Natural killer cell (primary cell): ENCODE measurements at regions not wholly inside any gene's neighbourhood (a gene's known extent, or its start where the extent isn't known, plus 50 kb on each side); places are given as distances from the start of the nearest gene placed in this dataset.

Experiments
- ATAC-seq, 3 donors: fragments of 150-1000 bp in 2 of 3; fragments of 200-7000 bp in 1 of 3; cut with Tn5 transposase; 1 replicate in 1 of 3; 2 replicates in 2 of 3; pipeline ENCODE4 v1.10.0; 2021; ENCODE audit warnings: mild to moderate bottlenecking in 2 of 3, moderate library complexity in 2 of 3
- DNase-seq, 2 donors: peaks; one replicate each; pipeline versions ENCODE4 v3.0.0 to v3.0.0-alpha.2; 2013 to 2021; ENCODE audit warnings: mixed read lengths in 1 of 2
- H3K27ac ChIP-seq: one replicate; pipeline ENCODE4 v1.5.1; 2013; ENCODE audit warnings: mild to moderate bottlenecking, low read length
- H3K27me3 ChIP-seq: one replicate; pipeline ENCODE4 v1.6.1; 2013; ENCODE audit warnings: low read length; ENCODE audit not compliant: control insufficient read depth, insufficient read depth
- H3K36me3 ChIP-seq: one replicate; pipeline ENCODE4 v1.6.1; 2013; ENCODE audit warnings: low read length; ENCODE audit not compliant: control insufficient read depth, insufficient read depth
- H3K4me1 ChIP-seq: one replicate; pipeline ENCODE4 v1.6.1; 2013; ENCODE audit warnings: low read length; ENCODE audit not compliant: control insufficient read depth, insufficient read depth
- H3K4me3 ChIP-seq: one replicate; pipeline ENCODE4 v1.5.1; 2013; ENCODE audit warnings: low read length
- H3K9me3 ChIP-seq: one replicate; pipeline ENCODE4 v1.6.1; 2013; ENCODE audit warnings: low read length; ENCODE audit not compliant: control insufficient read depth, insufficient read depth
- H3K27ac Mint-ChIP-seq, 2 donors: one replicate each; pipeline ENCODE4 v1.8.0; 2022; ENCODE audit warnings: mild to moderate bottlenecking in 2 of 2, mixed read lengths in 2 of 2, moderate library complexity in 1 of 2
- H3K27me3 Mint-ChIP-seq, 2 donors: one replicate each; pipeline ENCODE4 v1.8.0; 2022; ENCODE audit warnings: low read depth in 2 of 2, mixed read lengths in 2 of 2
- H3K36me3 Mint-ChIP-seq: one replicate; pipeline ENCODE4 v1.8.0; 2022; ENCODE audit warnings: mixed read lengths
- H3K4me1 Mint-ChIP-seq, 2 donors: one replicate each; pipeline ENCODE4 v1.8.0; 2022; ENCODE audit warnings: mixed read lengths in 2 of 2
- H3K4me3 Mint-ChIP-seq: one replicate; pipeline ENCODE4 v1.8.0; 2022; ENCODE audit warnings: mild to moderate bottlenecking, moderate library complexity, mixed read lengths
- H3K9me3 Mint-ChIP-seq, 2 donors: one replicate each; pipeline ENCODE4 v1.8.0; 2022; ENCODE audit warnings: mixed read lengths in 2 of 2
- CTCF ChIP-seq: fragments of 200-600 bp; IDR thresholded peaks from one replicate; pipeline ENCODE4 v1.8.0; 2022; ENCODE audit warnings: antibody characterized with exemption
- WGBS: methylation state at CpG from one replicate; pipeline ENCODE4 v1.1.7; 2013; ENCODE audit warnings: missing lambda C conversion rate; ENCODE audit not compliant: insufficient coverage; 5-methylcytosine and 5-hydroxymethylcytosine counted together
- intact Hi-C: fragments of 100-400 bp; cut with micrococcal nuclease; formaldehyde crosslinking; loops from one replicate; pipeline ENCODE4 v1.14.2; 2022

- Mint-ChIP-seq H3K27me3 (no peaks in the 10 kb centered on the region), H3K9me3 (peaks cover 19 to 22% of the 10 kb centered on the region in 2 donors), H3K27ac (no peak overlapping the region), H3K4me3 (no peak overlapping the region), H3K36me3 (no peaks in the 10 kb centered on the region), H3K4me1 (no peaks in the 10 kb centered on the region)
- WGBS, result 87% methylated on average over 6 of the region's 6 CpGs
- Histone ChIP-seq H3K4me3 (no peak overlapping the region), H3K4me1 (no peaks in the 10 kb centered on the region), H3K27me3 (no peaks in the 10 kb centered on the region), H3K36me3 (no peaks in the 10 kb centered on the region), H3K9me3 (peaks cover 2% of the 10 kb centered on the region), H3K27ac (no peak overlapping the region)
- ATAC-seq (no peak), DNase-seq (no peak)
- intact Hi-C loops, result no loop called here
- TF ChIP-seq CTCF, result no peak
Measured at GRCh38 chr15:46131876-46132275, 497.0 kb downstream of the SQOR start.

GRCh38 chr15:46137443-46137842 lies 502.6 kb downstream of the SQOR start:
- H3K27ac Mint-ChIP-seq, result no peak overlapping the region
- ATAC-seq, result no peak
- H3K4me3 Mint-ChIP-seq, result no peak overlapping the region
- no peak for DNase-seq
- peaks cover 2% of the 10 kb centered on the region for H3K9me3 ChIP-seq
- TF ChIP-seq CTCF, result no peak
- H3K9me3 Mint-ChIP-seq, result peaks cover 11 to 14% of the 10 kb centered on the region in 2 donors
- H3K27me3 Mint-ChIP-seq, result no peaks in the 10 kb centered on the region
- no peaks in the 10 kb centered on the region for H3K4me1 Mint-ChIP-seq
- H3K27me3 ChIP-seq, result no peaks in the 10 kb centered on the region
- no peaks in the 10 kb centered on the region for H3K36me3 Mint-ChIP-seq
- no peak overlapping the region for H3K27ac ChIP-seq
- intact Hi-C loops, result no loop called here
- 86% methylated on average over 2 of the region's 2 CpGs for WGBS
- no peaks in the 10 kb centered on the region for H3K4me1 ChIP-seq
- no peak overlapping the region for H3K4me3 ChIP-seq
- H3K36me3 ChIP-seq, result no peaks in the 10 kb centered on the region

GRCh38 chr15:46146002-46146401 lies 511.2 kb downstream of the SQOR start:
- peaks cover 5 to 9% of the 10 kb centered on the region in 2 donors for H3K9me3 Mint-ChIP-seq
- no peaks in the 10 kb centered on the region for H3K4me1 Mint-ChIP-seq
- no peak overlapping the region for H3K27ac Mint-ChIP-seq
- H3K9me3 ChIP-seq, result peaks cover 3% of the 10 kb centered on the region
- no peaks in the 10 kb centered on the region for H3K4me1 ChIP-seq
- ATAC-seq (no peak), DNase-seq (no peak)
- no peak overlapping the region for H3K4me3 Mint-ChIP-seq
- H3K36me3 ChIP-seq, result no peaks in the 10 kb centered on the region
- intact Hi-C loops, result no loop called here
- no peak overlapping the region for H3K27ac ChIP-seq
- WGBS, result 85% methylated on average over 3 of the region's 3 CpGs
- peaks cover 7% of the 10 kb centered on the region for H3K36me3 Mint-ChIP-seq
- H3K4me3 ChIP-seq, result no peak overlapping the region
- no peaks in the 10 kb centered on the region for H3K27me3 ChIP-seq
- TF ChIP-seq CTCF, result no peak
- H3K27me3 Mint-ChIP-seq, result no peaks in the 10 kb centered on the region

GRCh38 chr15:46146915-46147314 lies 512.1 kb downstream of the SQOR start:
- Mint-ChIP-seq H3K36me3 (peaks cover 7% of the 10 kb centered on the region), H3K9me3 (peaks cover 7 to 10% of the 10 kb centered on the region in 2 donors), H3K4me1 (no peaks in the 10 kb centered on the region), H3K27me3 (no peaks in the 10 kb centered on the region), H3K27ac (no peak overlapping the region), H3K4me3 (no peak overlapping the region)
- Histone ChIP-seq H3K27me3 (no peaks in the 10 kb centered on the region), H3K9me3 (peaks cover 3% of the 10 kb centered on the region), H3K36me3 (no peaks in the 10 kb centered on the region), H3K4me1 (no peaks in the 10 kb centered on the region), H3K4me3 (no peak overlapping the region), H3K27ac (no peak overlapping the region)
- TF ChIP-seq CTCF, result no peak
- ATAC-seq (no peak), DNase-seq (no peak)
- intact Hi-C loops, result no loop called here
- 85% methylated on average over 2 of the region's 2 CpGs for WGBS
